ENCODE measurements at regions not wholly inside any gene's neighbourhood (a gene's known extent, or its start where the extent isn't known, plus 50 kb on each side); places are given as distances from the start of the nearest gene placed in this dataset.

- TF ChIP-seq CTCF (IDR thresholded peaks at IDR 0.05) (no peak), POLR2A (IDR thresholded peaks at IDR 0.05) (no peak)
Measured at GRCh38 chr1:63135801-63136200, 186.6 kb upstream of the FOXD3 start.
